Endothelial cell of hepatic sinusoid (primary cell): ENCODE measurements at regions not wholly inside any gene's neighbourhood (a gene's known extent, or its start where the extent isn't known, plus 50 kb on each side); places are given as distances from the start of the nearest gene placed in this dataset.

Source experiments
- in situ Hi-C: cut with HindIII; loops from 2 replicates; pipeline ENCODE4 v1.10.0; 2017; ENCODE audit warnings: low sequenced_read_pairs

DNA sequence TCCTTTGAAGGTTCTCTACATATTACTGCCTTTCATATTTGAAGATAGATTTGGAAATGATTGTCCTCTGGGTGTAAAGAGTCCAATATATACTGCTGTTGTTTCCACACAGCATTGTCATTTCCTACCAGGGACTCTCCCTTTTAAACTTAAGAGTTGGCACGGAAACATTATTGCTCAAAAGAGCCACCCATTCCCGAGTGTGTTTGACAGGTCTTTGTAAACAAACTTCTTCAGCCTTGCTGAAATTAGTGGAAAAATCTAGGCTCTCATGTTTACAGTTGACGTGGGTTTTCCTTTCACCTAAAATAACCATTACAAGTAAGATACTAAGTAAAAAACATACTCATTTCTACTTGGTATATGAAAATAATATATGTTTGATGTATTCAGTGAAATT lies 111.4 kb upstream of the LIMCH1 start:
- in situ Hi-C loops: no loop called here

DNA sequence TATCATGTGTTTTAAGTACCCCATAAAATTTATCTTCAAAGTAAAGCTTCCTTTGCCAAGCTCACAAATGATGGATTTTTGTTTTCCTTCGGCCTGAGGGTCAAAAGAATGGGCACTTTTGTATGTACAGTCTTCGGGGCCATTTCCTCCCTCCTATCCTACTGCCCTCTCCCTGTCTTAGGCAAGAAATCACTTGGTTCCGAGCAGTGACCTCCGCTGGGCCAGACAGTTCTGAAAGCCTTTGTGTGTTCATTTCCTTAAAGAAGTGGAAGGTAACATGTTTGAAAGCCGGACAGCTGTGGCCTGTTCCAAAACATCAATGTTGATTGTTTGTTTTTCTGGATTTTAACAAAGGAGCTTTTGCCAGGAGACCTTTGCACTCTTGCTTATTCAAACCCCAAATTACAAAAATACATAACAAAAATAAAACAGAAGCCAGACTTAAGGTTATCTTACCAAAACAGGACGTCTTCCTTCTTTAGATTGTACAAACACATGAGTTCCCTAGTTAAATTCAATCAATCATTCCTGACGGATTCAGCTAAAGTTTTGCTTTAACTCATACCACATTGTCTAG lies 110.6 kb upstream of the LIMCH1 start:
- in situ Hi-C loops: no loop called here

DNA sequence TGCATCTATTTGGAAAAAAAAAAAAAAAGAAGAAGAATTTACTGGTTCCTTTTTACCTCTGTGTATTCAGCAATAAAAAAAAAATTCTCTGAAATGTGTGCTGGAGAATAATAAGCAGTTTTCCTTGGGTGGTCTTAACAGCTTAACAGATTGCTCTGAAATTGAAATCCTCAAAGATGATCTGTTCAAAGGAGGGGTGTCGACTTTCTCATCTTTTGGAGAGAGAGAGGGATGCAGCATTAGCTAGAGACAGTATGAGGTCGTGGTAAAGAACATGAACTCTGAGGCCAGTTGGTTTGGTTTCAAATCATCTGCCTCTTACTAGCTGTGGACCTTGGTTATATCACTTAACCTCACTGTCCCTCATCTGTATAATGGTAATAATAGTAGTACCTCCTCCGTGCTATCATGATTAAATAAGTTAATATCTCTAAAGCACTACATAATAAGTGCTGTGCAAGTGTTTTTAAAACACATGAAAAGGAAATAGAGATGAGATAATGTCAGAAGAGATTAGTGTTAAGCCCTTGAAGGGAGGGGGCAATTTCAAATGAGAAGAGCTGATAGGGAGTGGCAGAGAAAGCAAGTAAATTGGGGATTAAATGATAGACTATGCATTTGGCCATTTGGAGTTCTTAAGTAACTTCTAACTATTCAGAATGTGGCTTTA lies 109.9 kb upstream of the LIMCH1 start:
- in situ Hi-C loops: no loop called here

DNA sequence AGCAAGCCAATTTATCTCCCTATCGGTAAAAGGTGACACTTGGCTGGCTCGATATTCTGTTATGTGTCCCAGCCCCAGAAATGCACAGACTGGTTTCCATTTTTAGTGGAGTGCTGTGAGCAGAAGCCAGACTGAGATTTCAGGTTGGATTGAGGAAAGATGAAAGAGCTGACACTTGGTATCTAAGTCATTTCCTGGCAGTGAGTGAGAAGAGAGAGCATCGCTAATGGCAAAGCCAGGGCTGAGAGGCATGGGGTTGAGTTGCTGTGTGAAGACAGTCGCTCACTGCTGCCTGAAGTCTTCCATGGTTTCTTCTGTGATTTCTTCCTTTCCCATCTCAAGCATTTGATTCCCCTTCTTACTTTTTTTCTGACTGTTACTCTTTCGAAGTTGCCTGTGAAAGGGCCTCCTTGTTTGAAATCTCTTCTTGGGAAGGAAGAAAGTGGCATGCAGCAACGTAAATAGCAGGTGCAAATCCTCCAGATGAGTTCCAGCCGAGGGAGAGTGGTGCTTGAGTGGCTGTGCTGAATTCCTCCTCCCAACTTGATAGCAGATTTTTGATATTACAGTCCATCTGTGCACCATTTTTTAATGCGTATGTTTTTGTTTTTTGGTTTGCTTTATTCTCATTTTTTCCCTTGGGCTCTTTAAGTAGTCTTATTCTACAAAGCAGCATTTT lies 109.2 kb upstream of the LIMCH1 start:
- in situ Hi-C loops: no loop called here

DNA sequence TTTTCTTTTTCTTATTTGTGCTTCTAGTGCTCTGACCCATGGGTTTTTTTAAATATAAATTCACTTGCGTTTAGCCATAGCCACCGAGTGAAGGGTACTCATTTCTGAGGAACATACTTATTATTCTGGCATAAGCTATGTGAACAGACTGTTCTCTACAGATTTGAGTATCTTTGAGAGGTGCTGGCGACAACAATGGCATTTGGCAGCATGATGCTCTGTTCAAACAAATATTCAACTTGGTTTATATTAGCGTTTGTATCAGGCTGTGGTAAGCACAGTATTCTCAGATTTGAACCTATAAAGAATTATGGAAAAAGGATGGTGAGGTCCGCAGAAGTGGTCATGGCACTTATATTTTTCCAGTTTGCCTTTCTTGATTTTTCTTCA lies 108.7 kb upstream of the LIMCH1 start:
- in situ Hi-C loops: no loop called here

DNA sequence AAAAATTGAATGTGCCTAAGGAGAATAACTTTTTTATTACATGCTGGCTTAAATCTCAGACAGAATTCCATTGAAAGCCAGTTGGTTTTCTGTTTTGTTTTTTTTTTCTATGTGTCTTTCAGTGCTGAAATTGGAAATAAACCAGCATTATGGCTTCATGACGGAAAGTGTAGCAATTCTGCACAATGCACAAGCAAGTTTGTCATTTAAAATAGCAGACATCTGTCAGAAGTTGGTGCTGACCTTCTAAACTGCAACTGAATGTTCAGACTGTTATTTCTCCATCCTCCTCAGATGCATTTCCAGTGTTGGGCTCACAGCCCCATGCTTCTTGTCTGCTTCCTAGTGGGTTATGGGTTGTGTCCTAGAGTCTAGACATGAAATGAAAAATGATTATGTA lies 107.2 kb upstream of the LIMCH1 start:
- in situ Hi-C loops: no loop called here

DNA sequence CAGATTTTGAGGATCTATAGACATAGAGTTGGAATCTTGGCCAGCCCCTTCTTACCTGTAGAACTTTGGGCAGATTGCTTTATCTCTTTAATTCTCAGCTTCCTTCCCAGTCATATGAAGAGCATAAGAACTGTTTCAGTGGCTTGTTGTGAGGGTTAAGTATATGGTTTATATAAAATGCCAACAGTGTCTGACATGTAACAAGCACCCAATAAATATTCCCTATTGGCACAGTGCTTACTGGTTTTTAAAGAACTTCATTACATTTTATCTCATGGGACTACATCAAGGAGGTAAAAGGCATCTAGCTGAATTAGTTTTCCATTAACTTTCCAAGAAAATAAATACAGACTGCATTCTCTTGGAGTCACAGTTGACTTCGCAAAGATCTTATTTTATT lies 106.7 kb upstream of the LIMCH1 start:
- in situ Hi-C loops: no loop called here

DNA sequence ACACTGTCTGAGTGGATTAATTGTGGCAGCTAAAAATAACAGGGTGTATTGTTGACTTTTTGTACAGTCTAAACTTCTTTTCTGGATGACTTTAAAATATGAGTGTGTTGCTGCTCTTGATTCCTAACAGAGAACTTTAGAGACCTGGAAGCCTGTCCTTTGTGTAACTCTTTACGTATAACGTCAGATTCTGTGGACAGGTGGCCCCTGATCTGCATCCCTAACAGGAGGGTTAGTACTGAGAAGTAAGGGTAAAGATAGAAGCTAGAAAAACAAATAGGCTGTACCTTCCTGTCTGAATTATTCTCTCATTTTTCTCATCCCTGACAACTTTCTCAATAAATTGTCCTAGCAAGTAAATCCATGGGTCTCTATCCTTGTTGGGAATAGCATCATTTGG lies 105.7 kb upstream of the LIMCH1 start:
- in situ Hi-C loops: no loop called here

DNA sequence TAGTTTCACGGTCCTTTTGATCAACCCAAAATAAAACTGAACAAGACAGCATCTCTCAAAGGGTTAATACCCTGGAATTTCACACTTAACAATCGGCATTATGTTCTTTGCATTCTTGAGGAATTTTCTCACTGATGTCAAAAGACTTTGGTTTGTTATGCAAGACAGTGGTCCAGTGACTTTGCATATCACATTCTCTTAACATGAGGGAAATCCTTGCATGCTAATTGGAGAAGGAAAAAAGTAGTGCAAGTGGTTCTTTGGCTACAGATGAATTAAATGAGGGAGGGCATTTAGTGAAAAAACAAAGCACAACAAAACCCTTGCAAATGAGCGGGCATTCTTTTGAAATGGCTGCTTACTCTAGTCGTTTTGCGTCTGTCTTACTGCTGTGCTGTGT lies 105.1 kb upstream of the LIMCH1 start:
- in situ Hi-C loops: no loop called here

DNA sequence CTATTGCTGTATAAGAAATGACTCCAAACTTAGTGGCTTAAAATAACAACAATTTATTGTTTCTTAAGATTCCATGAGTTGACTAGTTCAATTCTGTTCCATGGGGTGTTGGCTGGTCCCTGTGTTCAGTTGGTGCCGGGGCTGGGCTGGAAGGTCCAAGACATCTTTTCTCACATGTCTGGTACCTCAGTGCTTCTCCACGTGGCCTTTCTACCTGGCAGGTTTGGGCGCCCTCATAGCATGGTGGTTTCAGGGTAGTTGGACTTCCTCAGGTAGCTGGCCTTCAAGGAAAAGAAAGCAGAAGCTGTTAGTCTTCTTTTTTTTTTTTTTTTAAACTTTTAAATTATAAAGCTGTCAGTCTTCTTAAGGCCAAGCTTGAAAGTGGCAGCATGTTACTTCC lies 104.6 kb upstream of the LIMCH1 start:
- in situ Hi-C loops: no loop called here

DNA sequence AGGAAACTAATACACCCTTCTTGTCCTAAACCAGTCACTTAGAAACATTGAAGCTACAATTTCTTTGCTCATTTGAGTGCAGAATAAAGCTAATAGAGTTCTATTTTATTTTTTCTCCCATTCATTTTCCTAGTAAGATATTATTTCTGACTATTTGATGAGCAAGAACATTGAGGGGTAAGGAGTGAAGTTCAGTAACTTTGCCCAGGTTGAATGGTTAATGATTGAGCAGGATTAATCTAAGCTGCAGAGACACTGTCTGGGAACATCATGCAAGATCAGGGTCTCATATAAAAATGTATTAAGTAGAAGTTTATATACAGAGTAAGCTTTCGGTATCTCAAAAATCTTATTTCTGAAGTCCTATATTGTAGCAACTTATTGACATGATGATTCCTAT lies 102.4 kb upstream of the LIMCH1 start:
- in situ Hi-C loops: no loop called here

DNA sequence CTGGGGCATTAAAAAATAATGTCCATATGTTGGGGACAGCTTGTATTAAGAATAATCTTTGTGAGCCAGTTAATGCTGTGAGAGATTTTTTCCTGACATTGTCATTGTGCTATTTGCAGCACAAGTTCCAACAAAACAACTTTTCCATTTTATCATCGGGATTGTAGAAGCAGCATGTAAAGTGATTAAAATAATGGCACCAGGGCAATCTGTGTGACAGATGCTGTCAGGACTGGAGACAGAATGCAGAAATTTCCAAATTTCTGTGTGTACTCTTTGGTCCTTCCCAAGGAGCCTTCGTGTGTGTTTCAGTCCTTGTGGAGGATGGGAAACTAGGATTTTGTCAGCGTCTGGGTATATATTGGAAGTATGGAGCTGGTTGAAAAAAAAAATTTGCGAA lies 101.5 kb upstream of the LIMCH1 start:
- in situ Hi-C loops: no loop called here

DNA sequence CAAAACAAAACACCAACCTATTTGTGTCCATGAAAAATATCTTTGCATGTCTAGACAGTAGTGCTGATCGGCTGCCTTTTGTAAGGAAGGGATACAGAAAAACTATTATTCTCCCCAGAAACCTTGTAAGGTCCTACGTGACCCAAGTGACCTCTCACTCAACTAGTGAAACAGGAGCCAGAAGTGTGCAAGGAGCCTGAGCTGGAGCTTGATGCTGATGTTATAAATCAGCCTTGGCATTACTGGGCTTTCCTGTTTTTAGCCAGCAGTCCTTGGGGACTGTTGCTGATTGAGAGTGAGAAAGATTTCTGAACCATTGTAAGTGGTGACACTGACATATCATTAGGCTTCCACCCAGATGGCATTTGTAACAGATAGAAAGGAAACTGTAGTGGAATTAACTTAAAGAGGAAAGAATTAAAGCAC lies 100.8 kb upstream of the LIMCH1 start:
- in situ Hi-C loops: no loop called here

DNA sequence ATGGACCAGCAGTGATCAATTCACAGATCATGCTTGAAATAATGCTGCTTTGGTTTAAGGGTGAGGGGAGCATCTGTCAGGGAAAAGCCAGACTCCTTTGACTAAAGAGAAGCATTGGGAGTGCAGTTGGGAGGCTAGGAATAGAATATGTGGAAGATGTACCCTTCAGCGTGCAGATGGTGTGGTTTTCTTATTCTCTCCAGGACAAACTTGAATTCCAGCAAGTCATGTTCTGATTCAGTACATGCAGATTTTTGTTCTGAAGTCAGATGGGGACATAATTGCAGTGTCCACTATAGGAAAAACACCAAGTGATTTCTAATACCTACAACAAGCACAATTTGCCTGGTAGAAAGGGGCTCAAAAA lies 99.0 kb upstream of the LIMCH1 start:
- in situ Hi-C loops: no loop called here

DNA sequence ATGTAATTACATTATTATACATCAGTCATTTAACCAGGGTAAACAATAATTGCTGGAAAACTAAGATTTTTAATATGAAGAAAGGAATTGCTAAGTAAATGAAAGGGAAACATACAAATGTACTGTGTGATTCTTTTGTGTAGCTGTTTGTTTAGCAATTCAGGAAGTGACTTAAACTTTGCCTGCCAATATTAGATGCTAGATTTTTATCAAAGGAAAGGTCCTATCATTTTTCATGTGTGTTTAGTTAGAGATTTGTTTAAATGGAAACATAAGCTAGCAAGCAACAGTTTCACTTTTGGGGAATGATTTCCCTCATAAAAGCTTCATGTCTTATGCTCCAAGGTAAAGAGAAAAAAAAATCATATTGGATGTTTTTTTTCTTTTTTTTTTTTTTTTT lies 95.1 kb upstream of the LIMCH1 start:
- in situ Hi-C loops: no loop called here

DNA sequence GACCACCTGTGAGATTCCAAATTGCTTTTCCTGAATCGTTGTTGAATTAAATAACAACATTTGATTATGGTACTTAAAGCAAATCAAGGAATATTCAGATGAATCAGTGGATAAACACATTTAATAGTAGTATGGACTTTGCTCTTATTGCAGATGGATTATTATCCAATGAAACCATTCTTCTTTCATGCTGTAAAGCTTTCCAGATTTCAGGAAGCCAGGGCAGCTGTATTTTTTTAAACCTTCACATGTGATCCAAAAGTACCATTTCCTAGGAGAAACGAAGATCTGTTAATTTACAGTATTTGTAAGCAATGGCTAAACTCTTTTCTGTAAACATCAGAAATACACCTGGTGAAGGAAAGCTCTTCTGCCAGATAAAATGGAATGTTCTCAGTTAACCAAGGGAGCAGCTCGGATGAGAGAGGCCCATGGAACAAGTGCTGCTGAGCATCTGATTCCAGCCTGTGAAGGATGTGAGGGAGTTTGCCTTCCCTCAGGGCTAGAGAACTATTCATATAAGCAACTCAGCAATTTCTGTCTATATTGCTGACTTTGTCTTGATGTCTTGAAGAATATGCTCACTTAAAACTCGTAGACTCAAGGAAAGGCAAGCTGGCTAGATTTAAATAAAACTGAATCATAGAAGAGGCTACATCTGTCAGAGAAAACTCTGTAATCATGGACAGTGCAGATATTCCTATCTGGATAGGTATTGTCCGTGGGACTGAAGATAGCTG lies 94.4 kb upstream of the LIMCH1 start:
- in situ Hi-C loops: no loop called here

DNA sequence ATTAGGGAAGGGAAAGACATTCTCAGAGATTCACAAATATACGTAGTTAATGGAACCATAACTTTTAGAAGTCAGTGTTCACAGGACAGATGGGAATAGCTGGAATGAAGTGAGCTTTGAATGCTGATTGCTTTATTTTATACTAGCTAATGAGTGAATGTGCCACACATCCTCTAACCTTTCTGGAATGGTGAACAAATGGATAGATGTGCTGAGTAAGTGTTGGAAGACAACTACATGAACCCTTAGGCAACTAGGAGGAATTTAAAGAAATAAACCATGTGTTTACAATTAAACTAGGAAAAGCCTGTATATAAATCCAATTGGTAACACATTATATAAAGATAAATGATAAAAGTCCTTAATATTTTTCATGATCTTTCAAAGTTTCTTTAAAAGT lies 91.6 kb upstream of the LIMCH1 start:
- in situ Hi-C loops: loop anchor here (5.0 kb wide), 1 partner anchor 96 kb away; no protein-coding TSS in a partner anchor

DNA sequence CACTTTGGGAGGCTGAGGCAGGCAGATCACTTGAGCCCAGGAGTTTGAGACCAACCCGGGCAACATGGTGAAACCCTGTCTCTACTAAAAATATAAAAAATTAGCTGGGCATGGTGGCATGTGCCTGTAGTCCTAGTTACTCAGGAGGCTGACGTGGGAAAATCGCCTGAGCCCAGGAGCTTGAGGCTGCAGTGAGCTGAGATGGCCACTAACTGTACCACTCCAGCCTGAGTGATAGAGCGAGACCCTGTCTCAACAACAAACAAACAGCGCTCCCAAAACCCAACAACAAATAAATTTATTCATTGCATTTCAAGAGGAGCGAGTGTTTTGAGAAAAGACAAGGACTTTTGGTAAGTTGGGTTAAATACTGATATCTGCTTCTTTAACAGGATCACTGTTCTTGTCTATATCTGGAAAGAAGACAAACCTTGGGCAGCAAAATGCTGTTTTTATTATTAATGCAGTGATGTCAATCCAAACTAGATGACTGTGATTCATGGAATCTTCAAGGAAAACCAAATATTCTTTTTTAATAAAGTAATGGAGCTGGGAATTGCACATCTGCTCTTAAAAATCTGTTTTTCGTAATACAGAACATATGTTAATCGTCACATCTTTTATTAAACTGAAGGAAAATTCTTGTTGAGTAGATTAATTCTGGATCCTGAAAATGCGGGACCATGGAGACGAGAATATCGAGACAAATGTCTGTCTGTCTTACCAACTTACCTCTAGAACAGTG lies 90.8 kb upstream of the LIMCH1 start:
- in situ Hi-C loops: loop anchor here (5.0 kb wide), 1 partner anchor 95 kb away; no protein-coding TSS in a partner anchor

DNA sequence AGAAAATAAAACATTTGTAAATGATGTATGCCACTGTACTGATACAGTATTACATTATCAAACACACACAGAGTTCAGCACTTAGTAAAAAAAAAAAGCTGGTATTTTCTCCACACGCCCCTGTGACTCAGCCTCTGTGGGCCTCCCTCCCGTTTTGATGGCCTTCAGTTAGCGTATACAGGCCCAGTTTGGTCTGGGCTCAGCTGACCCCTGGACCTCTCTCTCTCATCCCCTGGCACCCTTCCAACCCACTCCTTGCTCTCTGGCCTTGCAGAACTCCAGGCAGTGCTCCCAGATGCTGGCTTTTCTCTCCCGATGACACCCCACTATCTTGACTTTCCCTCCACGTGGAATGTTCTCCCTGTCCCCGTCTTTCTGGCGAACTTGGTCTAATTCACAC lies 89.0 kb upstream of the LIMCH1 start:
- in situ Hi-C loops: loop anchor here (5.0 kb wide), 1 partner anchor 93 kb away; no protein-coding TSS in a partner anchor

DNA sequence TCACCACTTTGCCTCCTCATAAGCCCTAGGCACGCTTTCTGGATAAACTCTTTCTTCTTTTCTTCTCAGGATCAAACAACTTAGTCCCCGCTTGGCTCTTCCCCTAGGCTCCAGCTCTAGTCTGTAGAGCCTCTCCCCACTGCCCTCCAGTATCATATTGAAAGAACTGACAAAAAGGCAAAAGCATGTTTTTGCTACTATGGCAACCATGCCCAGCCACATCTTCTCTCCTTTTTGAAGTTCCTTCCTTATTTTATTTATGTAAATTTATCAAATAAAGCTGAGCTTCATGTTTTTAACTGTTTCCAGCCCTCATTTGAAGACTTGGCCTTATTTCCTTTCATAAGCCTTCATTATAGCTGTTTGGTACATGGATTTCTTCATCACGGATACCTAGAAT lies 86.0 kb upstream of the LIMCH1 start:
- in situ Hi-C loops: no loop called here
